Suprapubic skin (tissue), 4 donors: ENCODE measurements at regions not wholly inside any gene's neighbourhood (a gene's known extent, or its start where the extent isn't known, plus 50 kb on each side); places are given as distances from the start of the nearest gene placed in this dataset.

ENCODE experiments used
- EP300 ChIP-seq: sonication (generic); formaldehyde crosslinking; IDR thresholded peaks from one replicate; pipeline ENCODE4 v1.6.1; 2017; ENCODE audit warnings: antibody characterized with exemption
- POLR2A ChIP-seq, 2 donors: fragments of 450-650 bp; IDR thresholded peaks; one replicate each; pipeline ENCODE4 v1.6.1; 2017; ENCODE audit warnings: antibody characterized with exemption in 2 of 2, mild to moderate bottlenecking in 2 of 2, moderate library complexity in 2 of 2
- POLR2AphosphoS5 ChIP-seq, 3 donors: sonication (generic); formaldehyde crosslinking; IDR thresholded peaks; one replicate each; pipeline ENCODE4 v1.6.1; 2017; ENCODE audit warnings: antibody characterized with exemption in 3 of 3
- TF ChIP-seq, protein P1 (sequence below), 2 donors: fragments of 200-600 bp in 1 of 2; fragments of 450-650 bp in 1 of 2; sonication (generic) in 1 of 2; IDR thresholded peaks; one replicate each; pipeline ENCODE4 v1.5.1; 2016 to 2019; ENCODE audit warnings: antibody characterized with exemption in 2 of 2, mild to moderate bottlenecking in 1 of 2, moderate library complexity in 1 of 2

DNA sequence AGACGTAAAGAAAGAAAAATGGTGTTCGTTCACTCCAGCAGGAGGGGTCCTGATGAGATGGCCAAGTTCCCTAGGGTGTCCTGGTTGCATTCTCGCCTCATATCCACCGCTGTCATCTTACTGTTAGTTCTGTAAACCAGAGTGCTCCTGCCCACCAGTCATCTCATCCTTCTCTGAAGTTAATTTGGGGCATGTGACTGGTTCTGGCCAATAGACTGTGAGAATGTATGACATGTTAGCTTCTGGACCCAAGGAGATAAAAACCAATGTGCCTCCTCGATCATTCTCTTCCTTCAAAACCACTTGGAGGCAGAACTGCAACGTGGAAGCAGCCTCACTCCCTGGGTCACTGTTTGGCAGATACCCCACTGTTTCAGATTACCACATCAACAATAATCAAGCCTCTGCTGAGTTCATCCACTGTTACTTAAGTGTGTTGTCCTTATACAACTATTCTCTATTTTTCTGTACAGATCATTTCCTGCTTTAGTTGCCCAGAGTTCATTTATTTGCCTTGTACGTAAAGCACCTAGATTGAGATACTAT is 759.1 kb downstream of the TSN start:
- TF ChIP-seq, protein P1, sequence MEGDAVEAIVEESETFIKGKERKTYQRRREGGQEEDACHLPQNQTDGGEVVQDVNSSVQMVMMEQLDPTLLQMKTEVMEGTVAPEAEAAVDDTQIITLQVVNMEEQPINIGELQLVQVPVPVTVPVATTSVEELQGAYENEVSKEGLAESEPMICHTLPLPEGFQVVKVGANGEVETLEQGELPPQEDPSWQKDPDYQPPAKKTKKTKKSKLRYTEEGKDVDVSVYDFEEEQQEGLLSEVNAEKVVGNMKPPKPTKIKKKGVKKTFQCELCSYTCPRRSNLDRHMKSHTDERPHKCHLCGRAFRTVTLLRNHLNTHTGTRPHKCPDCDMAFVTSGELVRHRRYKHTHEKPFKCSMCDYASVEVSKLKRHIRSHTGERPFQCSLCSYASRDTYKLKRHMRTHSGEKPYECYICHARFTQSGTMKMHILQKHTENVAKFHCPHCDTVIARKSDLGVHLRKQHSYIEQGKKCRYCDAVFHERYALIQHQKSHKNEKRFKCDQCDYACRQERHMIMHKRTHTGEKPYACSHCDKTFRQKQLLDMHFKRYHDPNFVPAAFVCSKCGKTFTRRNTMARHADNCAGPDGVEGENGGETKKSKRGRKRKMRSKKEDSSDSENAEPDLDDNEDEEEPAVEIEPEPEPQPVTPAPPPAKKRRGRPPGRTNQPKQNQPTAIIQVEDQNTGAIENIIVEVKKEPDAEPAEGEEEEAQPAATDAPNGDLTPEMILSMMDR (IDR thresholded peaks at IDR 0.05), result no peak
- TF ChIP-seq EP300 (no peak), POLR2A (IDR thresholded peaks at IDR 0.05) (no peak), POLR2AphosphoS5 (IDR thresholded peaks at IDR 0.05) (no peak)
